ENCODE measurements at regions not wholly inside any gene's neighbourhood (a gene's known extent, or its start where the extent isn't known, plus 50 kb on each side); places are given as distances from the start of the nearest gene placed in this dataset.

DNA sequence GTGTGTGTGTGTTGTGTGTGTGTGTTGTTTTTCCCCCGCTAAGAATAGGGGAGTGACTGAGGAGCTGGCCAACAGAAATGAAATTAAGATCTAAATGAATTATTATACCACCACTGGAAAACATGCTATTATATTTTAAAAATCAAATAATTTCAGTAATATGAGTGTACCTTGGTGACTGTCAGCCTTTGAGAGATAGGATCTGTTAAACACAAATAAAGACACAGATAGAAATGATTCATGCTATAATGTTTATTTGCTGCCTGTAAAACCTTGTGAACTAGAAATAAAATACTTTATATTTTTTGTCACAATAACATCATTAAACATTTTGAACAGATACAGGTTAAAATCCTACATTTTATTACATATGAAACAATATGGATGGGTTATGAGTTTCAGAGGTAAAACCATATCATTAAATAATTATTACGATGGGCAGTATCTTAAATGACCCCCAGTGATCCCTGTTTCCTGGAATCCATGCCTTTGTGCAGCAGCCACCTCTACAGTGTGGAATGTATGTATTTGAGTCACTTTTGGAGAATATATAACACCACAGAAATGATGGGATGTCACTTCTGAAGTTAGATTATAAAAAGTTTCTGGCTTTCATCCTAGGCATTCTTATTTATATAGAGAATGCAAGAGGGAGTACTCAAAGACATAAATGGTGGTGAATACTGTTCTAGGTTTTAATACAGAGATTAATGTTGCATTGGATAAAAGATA lies 617.2 kb downstream of the CDH18 start:
- Histone ChIP-seq H3K14ac (ENCODE audit: insufficient read depth, low read length) (no peak overlapping the region), H4K8ac (replicated peaks; ENCODE audit: insufficient read length, low read depth, low read length) (no peak overlapping the region), H3K27me3 (ENCODE audit: insufficient read depth, low read length) (no peaks in the 10 kb centered on the region), H2AK5ac (ENCODE audit: insufficient read length, low read length) (no peak overlapping the region), H3K23ac (ENCODE audit: insufficient read length, low read depth, low read length) (no peak overlapping the region), H3K23me2 (ENCODE audit: insufficient read length, low read depth, low read length, poor library complexity, severe bottlenecking) (no peaks in the 10 kb centered on the region), H3K27ac (ENCODE audit: insufficient read length, low read depth, low read length) (no peak overlapping the region), H2BK120ac (ENCODE audit: low read depth, low read length, poor library complexity, severe bottlenecking) (no peak overlapping the region), H3K18ac (ENCODE audit: insufficient read length, low read depth, low read length) (no peak overlapping the region), H3K4ac (ENCODE audit: low read depth, low read length) (no peak overlapping the region), H2AFZ (ENCODE audit: low read length) (no peak overlapping the region), H2BK15ac (ENCODE audit: low read depth, low read length) (no peak overlapping the region), H2BK5ac (ENCODE audit: insufficient read length, low read length) (no peak overlapping the region), H3K9ac (ENCODE audit: extremely low read depth, insufficient read length, low read length) (no peak overlapping the region), H4K5ac (ENCODE audit: insufficient read length, low read depth, low read length) (no peak overlapping the region), H2BK12ac (ENCODE audit: insufficient read length, low read depth, low read length) (no peak overlapping the region), H2BK20ac (ENCODE audit: low read depth, low read length, poor library complexity, severe bottlenecking) (no peak overlapping the region), H3K79me1 (ENCODE audit: insufficient read depth, low read depth, low read length, poor library complexity, severe bottlenecking) (no peaks in the 10 kb centered on the region), H3K56ac (ENCODE audit: insufficient read length, low read depth, low read length) (no peak overlapping the region), H3K79me2 (ENCODE audit: insufficient read depth, low read length) (no peaks in the 10 kb centered on the region), H4K91ac (ENCODE audit: insufficient read length, low read depth, low read length) (no peak overlapping the region), H3K4me1 (ENCODE audit: insufficient read depth, low read length) (no peaks in the 10 kb centered on the region), H4K20me1 (ENCODE audit: control insufficient read depth, insufficient read depth, insufficient read length) (no peaks in the 10 kb centered on the region), H3T11ph (ENCODE audit: low read length) (no peak overlapping the region), H3K4me2 (ENCODE audit: insufficient read depth, insufficient read length, low read length) (no peak overlapping the region), H3K9me3 (ENCODE audit: control insufficient read depth, low read depth, low read length) (no peaks in the 10 kb centered on the region)
- WGBS (ENCODE audit: extremely low coverage, insufficient read length, low lambda C conversion rate) = no CpG with 5 or more reads among the region's 2 CpGs
- Mint-ChIP-seq H3K36me3 (ENCODE audit: insufficient read depth in 1 of 3, low read depth in 3 of 3) (no peaks in the 10 kb centered on the region), H3K27me3 (ENCODE audit: low read depth) (peaks cover 5% of the 10 kb centered on the region), H3K9me3 (no peaks in the 10 kb centered on the region), H3K27ac (no peak overlapping the region), H3K4me3 (no peak overlapping the region), H3K4me1 (peaks cover 9 to 12% of the 10 kb centered on the region in 2 experiments)
- TF ChIP-seq, protein P1, sequence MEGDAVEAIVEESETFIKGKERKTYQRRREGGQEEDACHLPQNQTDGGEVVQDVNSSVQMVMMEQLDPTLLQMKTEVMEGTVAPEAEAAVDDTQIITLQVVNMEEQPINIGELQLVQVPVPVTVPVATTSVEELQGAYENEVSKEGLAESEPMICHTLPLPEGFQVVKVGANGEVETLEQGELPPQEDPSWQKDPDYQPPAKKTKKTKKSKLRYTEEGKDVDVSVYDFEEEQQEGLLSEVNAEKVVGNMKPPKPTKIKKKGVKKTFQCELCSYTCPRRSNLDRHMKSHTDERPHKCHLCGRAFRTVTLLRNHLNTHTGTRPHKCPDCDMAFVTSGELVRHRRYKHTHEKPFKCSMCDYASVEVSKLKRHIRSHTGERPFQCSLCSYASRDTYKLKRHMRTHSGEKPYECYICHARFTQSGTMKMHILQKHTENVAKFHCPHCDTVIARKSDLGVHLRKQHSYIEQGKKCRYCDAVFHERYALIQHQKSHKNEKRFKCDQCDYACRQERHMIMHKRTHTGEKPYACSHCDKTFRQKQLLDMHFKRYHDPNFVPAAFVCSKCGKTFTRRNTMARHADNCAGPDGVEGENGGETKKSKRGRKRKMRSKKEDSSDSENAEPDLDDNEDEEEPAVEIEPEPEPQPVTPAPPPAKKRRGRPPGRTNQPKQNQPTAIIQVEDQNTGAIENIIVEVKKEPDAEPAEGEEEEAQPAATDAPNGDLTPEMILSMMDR (conservative IDR thresholded peaks at IDR 0.05) = no peak
- DNase-seq = no peak

Measured in H9 (cell line).